VCaP (cell line): ENCODE measurements at regions not wholly inside any gene's neighbourhood (a gene's known extent, or its start where the extent isn't known, plus 50 kb on each side); places are given as distances from the start of the nearest gene placed in this dataset.

Experiments
- H3K27ac ChIP-seq: fragments of 450-650 bp; 2 replicates; pipeline ENCODE4 v1.5.1; 2017
- CTCF ChIP-seq: fragments of 450-650 bp; conservative IDR thresholded peaks from 2 replicates; pipeline ENCODE4 v1.5.1; 2017; ENCODE audit warnings: mild to moderate bottlenecking, moderate library complexity

GRCh38 chr4:124913237-124913636, 200.7 kb upstream of the ANKRD50 start:
- H3K27ac ChIP-seq: no peak overlapping the region
- no peak for TF ChIP-seq CTCF

GRCh38 chr4:124910327-124910726, 197.8 kb upstream of the ANKRD50 start:
- TF ChIP-seq CTCF: no peak
- no peak overlapping the region for H3K27ac ChIP-seq

GRCh38 chr4:124907881-124908280, 195.3 kb upstream of the ANKRD50 start:
- TF ChIP-seq CTCF: no peak
- H3K27ac ChIP-seq: no peak overlapping the region

- peak overlapping the region; percentile 84 for H3K27ac ChIP-seq
- TF ChIP-seq CTCF: no peak
Measured at GRCh38 chr4:124905441-124905840, 192.9 kb upstream of the ANKRD50 start.

GRCh38 chr4:124904723-124905388, 192.3 kb upstream of the ANKRD50 start:
- H3K27ac ChIP-seq: peak overlapping the region; percentile 84
- TF ChIP-seq CTCF: no peak

- H3K27ac ChIP-seq: peak overlapping the region; percentile 84
- no peak for TF ChIP-seq CTCF
Measured at GRCh38 chr4:124903995-124904722, 191.6 kb upstream of the ANKRD50 start.

- peak overlapping the region; percentile 84 for H3K27ac ChIP-seq
- TF ChIP-seq CTCF: no peak
Measured at GRCh38 chr4:124902001-124902515, 189.5 kb upstream of the ANKRD50 start.
